ENCODE measurements at regions not wholly inside any gene's neighbourhood (a gene's known extent, or its start where the extent isn't known, plus 50 kb on each side); places are given as distances from the start of the nearest gene placed in this dataset.

DNA sequence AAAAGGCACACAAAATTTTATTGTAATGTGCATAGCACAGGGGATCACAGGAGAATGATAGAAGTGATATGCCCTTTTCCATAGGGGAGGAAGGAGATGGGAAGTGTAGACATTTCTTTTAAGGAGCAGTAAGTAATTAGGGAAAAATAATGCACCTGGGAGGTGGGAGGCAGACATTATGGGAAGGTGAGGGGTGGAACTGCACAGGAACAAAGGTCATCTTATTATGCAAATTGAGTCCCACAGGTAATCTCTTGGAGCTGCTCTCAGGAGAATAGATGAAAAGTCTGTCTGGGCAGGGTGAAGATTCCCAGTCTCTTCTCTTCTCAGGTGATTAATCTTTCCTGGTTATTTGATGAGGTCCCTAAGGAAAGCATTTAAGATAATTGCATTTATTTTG lies 331.5 kb downstream of the ENC1 start:
- DNase-seq = no peak

DNA sequence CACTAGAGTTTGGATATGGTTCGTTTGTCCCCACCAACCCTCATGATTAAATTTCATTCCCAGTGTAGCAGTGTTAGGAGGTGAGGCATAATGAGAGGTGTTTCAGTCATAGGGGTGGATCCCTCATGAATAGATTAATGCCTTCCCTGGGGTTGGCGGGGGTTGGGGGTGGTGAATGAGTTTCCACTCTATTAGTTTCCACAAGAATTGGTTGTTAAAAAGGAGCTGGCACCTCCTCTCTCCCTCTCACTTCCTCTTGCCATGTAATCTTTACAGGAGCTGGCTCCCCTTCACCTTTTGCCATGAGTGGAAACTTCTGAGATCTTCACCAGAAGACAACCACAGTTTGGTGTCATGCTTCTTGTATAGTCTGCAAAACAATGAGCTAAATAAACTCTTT lies 333.7 kb downstream of the ENC1 start:
- DNase-seq = no peak

DNA sequence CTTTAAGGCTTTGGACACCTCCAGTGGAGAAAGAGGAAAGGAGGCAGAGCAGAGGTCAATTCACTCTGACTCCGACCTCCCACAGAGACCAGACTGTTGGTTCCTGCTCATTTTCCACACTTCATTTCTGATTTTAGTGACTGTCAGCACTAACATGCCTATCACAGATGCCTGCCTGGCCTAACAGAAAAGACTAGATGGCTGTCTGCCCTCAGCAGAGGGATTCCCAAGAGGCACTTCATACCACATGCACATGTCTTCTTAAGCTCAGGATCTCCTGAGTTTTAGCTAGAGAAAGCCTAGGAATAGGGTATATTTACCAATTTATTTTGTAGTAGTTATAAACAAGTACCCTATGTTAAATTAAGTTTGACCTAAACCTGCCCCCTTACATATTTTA lies 336.0 kb downstream of the ENC1 start:
- DNase-seq = no peak

DNA sequence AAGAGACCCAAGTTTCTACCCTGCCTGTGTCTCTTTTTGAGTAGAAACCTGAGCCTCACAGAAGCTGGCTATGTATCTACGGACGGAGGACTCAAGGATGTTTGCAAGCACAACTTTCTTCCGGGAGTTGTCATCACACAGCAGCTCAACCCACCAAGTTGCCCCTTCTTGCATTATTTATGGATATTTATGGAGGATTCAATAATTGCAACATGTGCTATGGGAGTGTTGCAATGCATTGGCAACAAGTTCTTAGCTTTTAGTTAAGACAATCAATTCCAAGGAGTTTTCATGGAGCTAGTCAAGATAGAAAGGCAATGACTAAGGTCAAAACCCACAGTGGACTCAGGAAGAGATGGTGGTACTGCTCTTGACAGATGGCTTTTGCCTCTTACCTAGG lies 336.9 kb downstream of the ENC1 start:
- no peak for DNase-seq

DNA sequence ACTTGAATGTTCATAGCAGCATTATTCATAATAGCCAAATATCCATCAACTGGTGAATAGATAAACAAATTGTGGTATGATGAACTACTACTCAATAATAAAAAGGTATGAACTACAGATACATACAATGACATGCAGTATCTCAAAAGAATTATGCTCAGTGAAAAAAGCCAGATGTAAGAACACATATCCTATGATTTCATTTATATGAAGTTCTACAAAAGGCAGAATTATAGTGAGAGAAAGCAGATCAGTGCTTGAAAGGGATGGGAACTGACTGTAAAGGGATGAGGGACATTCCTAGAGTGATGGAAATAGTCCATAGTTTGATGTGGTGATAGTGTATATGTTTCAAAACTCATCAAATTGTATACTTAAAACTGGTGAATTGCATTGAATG lies 339.0 kb downstream of the ENC1 start:
- DNase-seq = no peak

DNA sequence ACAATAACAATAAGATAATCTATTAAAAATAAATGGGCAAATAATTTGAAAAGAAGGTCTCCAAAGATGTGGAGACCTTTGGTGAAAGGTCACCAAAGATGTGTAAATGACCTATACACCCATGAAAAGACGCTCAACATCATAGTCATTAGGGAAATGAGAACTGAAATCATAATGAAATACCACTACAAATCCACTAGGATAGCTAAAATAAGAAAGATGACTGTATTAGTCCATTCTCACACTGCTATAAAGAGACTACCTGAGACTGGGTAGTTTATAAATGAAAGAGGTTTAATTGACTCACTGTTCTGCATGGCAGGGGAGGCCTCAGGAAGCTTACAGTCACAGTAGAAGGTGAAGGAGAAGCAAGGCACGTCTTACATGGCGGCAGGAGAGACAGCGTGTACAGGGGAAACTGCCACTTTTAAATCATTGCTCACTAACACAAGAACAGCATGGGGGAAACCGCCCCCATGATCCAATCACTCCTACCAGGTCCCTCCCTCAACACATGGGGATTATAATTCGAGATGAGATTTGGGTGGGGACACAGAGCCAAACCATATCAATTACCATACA lies 339.6 kb downstream of the ENC1 start:
- no peak for DNase-seq

DNA sequence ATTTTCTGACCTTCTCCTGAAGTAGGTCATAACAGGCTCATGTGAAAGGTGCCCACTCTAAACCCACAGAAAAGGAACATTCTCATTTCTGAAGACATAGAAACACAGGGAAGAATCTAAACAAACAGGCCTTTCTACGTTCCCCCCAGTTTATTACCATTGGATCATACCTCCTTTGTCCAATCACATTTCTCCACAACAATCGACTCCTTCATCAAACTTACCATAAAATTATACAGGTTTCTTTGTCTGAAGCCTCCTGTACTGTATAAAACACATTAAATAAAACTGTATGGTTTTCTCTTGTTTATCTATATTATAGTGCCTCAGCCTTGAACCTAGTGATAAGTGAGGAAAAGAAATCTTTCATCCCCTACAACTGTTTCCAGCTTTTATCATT lies 340.7 kb downstream of the ENC1 start:
- DNase-seq = no peak

DNA sequence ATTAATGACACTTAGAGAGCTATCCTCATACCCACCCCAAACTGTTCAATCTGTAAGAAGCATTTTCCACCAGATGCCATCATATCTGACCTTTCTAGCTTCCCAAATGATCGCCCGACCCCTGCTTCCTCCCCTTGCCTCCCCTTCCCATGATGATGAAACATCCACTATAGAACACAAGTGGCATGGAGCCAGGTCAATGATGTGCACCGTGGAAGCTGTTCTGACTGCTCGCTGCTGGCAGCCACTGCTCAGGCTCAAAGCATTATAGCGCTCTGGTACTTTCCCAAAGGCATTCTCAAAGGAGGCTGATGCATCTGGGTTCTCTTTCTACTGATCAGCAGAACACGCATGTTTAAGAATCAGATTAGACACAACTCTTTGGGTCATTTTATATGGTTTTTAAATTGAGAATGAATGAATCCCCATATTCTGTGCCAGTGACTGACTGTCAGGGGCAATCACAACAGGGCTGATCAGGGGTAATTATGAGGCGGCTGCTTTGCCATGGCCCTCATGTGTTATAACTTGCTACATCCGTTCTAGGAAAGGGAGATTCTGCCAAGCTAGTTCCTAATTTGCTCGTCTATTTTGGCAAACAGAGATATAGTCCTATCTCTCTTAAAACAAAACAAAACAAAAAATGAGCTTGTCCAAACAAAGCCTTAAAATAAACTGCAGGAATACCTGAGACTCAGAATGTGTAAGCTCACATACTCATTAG lies 343.7 kb downstream of the ENC1 start:
- DNase-seq = no peak

DNA sequence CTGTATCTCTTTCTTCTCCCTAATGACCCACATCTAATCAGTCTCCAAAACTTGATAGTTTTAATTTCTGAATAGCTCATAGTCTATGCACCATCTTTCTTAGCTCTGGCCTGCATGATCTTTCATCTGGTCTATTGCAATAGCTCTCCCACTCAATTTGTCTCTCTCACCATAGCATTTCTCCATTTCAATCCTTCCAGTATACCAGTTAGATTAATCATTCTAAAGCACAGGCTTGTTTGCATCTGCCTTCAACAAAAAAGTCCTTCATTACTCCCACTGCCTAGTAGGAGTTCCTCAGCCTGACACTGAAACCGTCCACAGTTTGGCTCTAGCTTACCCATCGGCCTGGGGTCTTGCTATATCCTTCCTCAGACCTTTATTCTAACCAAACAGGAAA lies 344.9 kb downstream of the ENC1 start:
- DNase-seq = no peak

DNA sequence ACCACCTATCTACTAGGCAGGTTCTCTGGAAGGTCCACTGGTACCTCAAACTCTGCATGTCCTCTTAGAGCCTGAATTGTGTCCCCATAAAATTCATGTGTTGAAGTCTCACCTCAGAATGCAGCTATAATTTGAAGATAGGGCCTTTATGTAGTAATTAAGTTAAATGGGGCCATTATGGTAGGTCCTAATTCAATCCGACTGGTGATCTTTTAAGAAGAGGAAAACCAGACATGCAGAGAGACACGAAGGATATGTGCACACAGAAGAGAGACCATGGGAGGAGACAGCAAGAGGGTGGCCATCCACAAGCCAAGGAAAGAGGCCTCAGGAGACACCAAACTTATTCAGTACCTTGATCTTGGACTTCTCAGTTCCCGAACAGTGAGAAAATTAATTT lies 345.4 kb downstream of the ENC1 start:
- no peak for DNase-seq

DNA sequence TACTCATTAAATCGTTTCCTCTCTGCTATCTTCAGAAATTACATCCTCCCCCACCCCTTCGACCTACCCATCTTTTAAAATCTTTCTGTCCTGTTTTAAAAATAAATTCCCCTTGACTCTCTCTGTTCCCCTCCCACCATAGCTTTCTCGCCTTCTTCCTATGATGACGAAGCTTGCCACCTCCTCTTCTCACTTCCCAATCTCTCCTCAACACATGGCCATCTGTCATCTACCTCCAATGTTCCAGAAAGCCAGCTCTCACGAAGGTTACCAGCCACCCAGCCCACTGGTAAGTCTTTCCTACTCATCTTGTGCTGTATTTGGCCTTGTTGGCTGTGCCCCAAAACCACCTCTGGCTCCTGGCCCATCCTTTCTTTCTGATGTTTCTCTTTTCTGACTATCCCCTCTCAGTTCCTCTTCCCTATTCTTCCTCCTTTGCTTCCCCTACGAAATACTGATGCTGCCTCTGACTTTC lies 346.3 kb downstream of the ENC1 start:
- DNase-seq = no peak

DNA sequence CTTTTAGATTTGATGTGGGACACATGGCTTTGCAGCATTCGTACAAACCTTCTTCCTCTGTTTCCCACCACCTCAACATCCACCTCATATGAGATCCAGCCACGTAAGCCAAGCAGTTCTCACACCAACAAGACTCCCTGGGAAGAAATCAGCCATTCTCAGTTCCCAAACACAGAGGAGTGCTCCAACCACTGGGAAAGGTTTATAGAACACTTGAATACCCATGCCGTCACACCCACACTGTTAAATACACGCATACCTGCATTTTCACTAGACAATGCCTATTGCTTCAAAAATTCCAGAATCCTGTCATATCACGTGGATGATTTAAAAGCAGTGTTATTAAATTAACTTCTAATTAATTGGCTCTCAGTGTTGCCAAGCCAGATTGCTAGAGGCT lies 347.3 kb downstream of the ENC1 start:
- DNase-seq = no peak

DNA sequence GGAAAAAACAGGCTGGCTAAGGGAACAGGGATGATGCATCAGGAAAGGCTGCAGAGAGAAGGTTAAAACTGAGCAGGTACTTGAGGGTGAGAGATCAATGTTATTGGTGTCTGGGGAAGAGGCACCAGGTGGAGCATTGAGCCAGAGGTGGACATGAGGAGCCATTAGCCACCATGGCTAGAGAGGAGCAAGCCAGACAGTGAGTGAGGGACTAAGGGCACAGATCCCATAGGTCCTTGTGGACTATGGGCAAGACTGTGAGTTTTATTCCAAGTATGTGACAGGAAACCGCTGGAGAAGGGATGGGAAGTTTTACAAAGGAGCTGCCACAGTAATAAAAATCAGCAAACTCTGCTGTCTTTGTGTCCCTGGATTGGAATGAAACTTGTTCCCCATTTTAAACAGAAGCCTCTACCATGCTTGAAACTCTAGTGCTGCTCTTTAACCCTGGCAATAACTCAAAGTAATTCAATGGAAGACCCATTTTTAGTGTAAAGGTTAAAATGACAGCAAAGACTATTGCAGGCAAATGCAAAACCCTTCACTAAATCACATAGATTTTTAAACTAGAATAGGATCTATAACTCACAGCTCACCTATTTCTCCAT lies 349.8 kb downstream of the ENC1 start:
- DNase-seq = no peak

DNA sequence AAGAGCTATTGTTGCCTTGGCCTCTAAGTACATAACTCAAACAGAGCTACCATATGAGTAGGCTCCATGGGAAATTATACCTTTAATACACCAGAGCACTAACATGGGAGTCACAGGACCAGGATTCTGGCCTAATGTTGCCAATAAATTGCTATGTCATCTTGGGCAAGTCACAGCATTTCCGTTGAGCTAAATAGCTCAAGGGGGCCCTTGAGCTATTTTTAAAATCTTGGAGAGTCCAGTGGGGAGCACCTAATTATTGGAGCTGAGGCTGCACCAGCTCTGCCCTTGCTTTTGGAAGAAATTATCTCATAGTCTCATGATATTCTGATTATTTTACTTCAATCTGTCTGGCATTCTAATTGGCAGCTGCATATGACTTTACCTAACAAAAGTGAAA lies 350.8 kb downstream of the ENC1 start:
- no peak for DNase-seq

DNA sequence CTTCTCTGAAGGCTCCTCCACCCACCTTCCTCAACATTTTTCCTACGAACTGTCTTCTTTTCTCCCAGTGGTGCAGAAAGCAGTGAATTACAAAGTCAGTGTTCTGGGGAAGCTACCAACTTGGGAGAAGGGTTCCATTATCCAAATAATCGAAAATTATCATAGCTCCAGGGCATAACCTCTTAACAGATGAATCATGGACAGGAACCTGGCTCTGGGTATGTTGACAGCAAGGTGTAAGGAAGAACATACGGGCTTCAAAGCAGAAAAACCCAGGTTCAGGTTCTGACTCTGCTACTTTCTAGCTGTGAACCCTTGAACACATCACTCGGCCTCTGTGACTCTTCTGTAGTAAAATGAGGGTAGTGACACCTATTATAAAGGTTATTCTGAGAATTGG lies 351.3 kb downstream of the ENC1 start:
- no peak for DNase-seq

DNA sequence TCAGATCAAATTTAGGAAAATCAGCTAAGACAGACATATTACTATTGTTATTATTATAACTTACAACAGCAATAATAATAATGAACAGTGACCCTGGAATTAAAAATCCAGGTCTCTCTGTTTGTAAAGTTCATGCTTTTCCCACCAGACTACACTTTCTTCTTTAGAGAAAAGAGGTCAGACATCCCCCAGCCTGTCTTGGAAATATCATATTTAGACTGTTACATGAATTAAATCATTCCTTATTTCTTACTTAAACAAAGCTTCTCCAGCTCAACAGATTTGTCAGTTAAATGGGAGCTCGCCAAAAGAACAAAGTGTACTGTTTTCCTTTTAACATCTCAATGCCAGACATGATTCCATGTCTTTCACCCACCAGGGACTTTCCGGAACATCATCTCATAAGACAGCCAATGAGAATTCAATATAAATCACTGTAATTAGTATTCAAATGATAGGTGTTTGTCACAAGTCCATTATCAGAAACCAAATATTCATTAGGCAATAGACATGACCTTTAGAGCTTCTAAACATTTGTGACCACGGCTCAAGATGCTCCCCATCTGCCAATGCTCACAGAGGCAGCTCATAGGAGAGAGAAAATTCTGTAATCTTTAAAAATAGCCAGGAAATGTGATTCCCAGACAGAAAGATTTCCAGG lies 351.9 kb downstream of the ENC1 start:
- DNase-seq = no peak

DNA sequence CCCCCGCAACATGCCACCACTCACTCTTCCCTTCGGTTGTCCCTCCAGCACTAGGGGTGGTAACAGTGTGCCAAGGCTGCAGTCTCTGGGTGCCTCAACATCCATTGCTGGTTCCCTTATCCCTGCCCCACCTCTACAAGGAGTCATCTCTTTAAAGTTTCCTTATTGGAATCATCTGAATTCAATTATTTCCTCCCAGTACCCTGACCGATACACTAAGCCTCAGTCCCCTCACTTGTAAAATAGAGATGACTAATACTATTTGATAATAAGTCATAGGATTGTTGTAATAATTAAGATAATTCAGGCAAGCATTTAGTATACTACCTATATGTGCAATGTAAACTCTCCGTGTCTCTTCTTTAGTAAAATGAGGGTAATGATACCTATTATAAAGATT lies 352.5 kb downstream of the ENC1 start:
- no peak for DNase-seq

DNA sequence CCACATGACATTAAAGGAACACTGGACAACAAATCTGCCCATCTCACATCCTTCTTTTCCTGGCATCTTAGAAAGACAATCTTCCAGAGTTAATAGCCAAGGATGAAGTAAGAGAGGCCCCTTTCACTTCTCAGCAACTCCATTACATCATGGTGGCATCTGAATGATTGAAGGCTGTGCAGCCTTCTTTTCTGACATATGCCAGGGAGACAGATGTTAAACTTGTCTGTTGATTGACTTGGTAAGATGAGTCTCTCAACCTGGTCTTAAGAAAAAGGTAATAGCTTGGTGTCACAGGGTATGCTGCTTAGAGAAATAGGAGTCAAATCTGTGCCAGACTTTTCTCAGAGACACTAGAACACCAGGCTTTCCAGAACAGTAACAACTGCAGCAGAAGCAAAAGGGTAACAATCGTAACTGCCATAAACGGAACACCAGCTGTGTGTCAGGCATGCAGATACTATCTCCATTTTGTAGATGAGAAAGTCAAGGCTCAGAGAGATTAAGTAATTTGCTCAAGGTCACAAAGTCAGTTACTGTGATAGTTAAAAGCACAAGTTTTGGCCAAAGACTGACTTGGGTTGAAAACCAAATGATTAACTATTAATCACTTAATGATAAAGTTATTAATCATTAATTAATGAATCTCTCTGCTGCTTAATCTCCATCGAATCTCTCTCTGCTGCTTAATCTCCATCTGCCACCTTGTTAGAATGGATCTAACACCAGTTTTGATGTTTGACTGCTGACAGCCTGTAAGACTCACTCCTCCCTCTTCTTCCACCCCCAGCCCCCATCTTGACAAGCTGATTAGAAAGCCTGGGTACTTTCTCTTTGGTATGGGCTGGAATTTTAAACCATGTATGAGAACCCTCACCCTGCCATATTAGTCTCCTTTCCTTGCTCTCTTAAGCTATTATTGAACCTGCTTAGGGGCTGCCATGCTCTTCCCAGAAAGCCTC lies 353.5 kb downstream of the ENC1 start:
- DNase-seq = no peak

DNA sequence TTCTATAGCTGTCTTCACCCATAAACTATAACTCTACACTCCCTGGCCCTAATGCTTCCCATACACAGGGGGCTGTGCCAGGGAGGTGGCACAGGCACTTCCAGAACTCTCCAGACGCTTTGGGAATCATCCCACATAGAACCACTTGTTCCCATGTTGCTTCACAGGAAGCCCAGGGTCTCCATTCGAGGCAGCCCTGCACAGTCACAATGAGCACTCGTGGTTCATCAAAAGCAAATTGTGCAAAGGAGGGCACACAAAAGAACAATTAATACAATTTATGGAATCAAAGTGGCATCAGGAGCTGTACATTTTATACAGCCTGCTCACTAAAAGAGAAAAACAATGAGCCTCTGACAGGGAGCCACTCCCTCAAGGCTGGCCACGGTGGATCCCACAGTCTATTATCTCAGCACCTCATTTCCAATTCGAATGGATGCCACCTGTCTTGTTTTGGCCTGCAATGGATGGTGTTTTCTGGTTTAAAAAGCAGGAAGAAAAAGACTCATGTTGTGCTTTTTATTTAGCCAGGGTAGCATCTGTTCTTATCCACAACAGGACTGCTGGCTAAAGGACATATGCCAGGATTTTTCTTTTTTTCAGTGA lies 354.8 kb downstream of the ENC1 start:
- DNase-seq = no peak

DNA sequence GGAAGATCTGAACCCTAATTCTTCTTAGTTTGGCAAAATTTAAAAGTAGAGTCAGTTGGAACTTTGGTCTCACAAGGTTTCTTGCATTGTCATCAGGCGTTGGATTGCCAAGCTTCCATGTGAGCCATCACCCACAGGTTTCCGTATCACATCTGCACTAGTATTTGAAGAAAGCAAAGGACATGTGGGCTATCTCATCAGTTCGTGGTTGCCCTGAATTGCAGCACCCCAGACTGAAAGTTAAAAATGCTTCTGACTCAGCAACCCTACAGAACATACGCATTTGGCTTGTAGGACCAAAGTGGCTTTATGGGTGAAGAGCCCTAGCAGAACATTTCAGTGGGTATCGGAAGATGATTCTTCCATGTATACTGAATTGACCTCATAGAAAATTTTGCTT lies 358.0 kb downstream of the ENC1 start:
- DNase-seq = no peak

DNA sequence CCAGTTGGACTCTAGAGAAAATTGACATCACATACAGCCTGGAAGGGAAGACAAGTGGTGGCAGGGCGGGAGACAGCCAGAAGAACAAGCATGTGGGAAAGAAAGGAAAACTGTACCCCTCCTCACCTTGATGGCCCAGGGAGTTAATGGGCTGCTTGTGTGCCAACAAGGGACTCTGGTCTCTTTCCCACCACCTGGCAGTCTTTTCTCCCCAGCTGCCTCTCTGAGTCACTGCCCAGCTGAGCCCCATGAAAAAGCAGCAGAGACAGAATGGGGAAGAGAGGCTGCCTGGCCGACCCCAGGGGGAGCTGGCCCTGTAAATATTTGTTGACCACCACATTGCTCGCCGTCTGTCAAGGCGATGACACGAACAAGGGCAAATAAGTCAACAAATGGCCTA lies 359.4 kb downstream of the ENC1 start:
- DNase-seq = no peak

DNA sequence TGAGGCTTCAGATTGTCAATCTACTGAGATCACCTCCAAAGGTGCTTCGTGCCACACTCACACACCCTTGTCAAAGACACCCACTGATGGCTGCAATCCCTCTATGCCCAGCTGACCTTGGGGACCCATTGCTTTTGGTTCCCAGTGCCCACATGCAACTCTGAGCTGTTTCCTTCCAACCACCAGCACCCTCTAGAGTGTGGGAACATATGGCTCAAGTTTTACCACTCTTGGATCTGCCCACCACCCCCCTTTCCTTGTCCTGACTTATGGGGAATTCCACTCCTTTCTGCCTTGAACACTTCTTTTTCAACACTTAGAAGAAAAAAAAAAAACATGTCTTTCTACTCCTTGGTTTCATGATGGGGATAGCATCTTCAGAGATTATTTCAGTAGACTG lies 360.2 kb downstream of the ENC1 start:
- DNase-seq = no peak

DNA sequence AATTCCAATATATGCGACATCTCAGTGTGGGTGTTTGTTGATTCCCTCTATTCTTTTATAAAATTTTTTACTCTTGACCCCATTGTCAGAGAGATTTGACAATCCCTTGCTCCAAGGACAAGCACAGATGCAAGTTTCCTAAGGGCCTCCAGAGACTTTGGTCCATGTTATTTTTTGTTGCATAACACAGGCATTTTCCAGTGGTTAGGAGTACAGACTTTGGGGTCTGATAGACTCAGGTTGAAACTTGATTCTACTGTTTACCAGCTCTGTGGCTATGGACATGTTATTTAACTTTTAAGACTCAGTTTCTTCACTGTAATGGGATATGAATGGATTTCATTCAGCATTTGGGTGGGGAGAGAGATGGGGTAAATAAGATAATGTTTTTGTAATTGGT lies 361.3 kb downstream of the ENC1 start:
- DNase-seq = no peak

Measured in activated effector memory CD4-positive, alpha-beta T cell treated with Interleukin-2 at 50 U/mL for 16 hours (primary cell).